ENCODE measurements at regions not wholly inside any gene's neighbourhood (a gene's known extent, or its start where the extent isn't known, plus 50 kb on each side); places are given as distances from the start of the nearest gene placed in this dataset.

DNA sequence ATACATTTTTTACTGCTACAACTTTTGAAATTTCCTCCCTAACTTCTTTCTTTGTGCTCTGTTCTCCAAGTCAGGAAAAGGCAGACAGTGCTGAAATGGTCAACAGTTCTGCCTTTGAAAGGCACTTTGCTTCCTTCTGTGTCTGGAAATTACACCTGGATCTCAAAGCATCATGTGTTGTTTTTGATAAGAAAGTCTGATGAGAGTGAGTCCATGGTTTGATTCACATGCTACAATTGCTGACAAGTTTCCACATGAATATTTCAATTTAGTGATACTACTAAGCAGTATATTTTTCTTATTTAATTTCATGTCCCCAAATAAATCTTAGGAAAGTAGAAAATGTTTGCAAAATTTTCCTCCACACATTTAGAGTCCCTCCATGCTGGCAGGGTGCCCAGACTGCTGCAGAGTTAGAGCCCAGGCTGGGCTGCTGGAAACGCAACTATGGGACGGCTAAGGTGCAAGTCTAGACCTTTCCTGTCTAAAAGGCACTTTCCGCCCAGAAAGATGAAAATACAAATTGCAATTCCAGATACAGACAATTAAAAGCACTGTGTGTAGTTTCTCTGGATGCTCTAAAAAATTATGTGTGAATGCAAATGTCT, 96.6 kb upstream of the RUNX1 start:
- in situ Hi-C loops (cut with HindIII; ENCODE audit: low sequenced_read_pairs), result no loop called here

DNA sequence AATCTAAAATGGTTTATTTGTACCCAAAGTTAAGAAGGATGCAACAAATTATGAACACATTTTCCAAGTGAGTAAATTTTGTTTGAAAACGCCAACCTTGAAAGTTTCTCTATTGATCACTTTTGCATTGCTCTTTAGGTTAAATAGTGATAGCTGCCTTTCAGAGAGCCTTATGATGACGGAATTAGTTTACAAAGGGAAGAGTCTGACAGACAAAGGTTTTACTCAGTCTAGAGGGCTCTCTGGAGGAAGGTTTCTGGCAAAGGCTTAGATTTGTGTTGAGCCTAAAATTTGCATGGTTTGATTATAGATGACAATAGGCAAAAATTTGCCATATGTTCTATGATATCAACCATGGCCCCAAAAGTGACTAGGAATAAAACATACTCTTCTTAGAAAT, 95.9 kb upstream of the RUNX1 start:
- in situ Hi-C loops (cut with HindIII; ENCODE audit: low sequenced_read_pairs), result no loop called here

DNA sequence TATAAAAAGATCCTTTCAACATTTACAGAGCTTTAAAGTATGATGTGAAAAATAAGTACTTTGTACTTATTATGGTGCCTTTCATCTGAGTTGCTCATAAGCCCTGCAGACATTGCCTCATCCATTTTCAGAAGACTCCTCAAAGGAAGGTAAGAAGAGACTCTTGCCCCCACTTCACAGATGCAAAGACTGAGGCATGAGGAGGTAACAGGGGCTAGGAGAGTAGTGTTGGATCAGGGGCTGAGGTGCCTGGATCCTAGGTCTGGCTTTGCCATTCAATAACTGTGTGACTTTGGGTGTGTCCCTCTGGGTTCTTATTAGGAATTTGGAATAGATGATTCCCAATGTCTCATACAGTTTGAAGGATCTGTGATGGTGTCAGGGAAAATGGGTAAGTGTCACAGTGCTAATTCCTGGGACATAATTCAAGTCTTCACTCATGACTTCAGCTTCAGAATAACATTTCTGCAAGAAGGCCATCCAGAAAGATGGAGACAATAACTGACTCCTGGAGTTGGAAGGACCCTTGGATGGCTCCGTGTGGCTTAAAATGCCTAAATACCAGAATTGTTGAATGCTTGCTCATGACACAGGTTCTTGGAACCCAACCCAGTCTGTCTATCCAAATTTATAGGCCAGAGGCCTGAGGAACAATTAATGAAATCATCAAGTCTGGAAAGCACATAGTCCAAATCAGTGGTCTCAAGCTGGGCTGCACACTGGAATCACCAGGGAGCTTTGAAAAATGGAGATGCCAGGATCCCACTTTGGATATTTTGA, 93.1 kb upstream of the RUNX1 start:
- in situ Hi-C loops (cut with HindIII; ENCODE audit: low sequenced_read_pairs), result no loop called here

DNA sequence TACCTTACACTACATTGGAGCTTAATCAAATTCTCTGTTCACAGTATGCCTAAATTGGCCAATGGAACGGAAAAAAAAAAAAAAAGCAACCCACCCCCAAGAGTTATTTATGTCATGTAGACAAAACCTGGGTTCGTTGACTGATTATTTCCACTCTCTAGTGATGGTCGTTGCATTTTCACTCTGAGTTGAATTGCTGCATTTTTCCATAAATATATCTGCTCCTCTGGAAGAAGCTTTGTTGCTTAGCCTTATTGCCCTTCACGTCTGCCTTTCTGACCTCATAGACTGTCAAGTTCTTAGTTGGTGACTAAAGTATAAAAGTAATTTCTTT, 90.2 kb upstream of the RUNX1 start:
- in situ Hi-C loops (cut with HindIII; ENCODE audit: low sequenced_read_pairs), result no loop called here

DNA sequence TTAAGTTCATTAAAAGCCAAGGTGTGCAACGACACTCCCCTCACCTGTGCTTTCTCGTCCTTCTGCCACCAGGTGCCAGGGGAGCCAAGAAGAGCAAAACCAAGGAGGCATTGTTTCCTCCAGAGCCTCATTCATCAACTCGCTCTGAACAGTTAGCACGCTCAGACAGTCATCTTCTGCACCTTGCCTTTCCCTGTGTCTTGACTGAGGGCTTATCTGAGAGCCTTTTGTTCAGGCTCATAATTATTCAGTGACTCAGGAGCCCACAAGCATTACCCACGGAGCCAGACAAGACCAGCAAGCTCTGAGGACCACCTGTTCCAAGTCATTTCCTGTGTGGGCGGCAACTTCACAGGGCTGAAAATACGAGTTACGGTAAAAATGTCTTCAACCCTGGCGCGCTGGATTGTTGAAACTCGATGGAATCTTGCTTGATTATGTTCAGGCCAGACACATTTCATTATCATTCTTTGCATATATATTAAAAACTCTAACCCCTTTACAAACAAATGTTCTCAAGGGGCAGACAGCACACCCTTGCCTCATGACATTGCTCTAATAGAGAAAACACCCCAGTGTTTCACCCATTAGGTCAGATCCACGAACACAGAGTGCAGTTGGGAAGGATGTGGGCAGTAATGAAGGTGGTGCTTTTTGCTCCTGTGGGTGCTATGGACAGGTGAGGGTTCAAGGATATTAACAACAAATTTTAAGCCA, 89.7 kb upstream of the RUNX1 start:
- in situ Hi-C loops (cut with HindIII; ENCODE audit: low sequenced_read_pairs), result no loop called here

DNA sequence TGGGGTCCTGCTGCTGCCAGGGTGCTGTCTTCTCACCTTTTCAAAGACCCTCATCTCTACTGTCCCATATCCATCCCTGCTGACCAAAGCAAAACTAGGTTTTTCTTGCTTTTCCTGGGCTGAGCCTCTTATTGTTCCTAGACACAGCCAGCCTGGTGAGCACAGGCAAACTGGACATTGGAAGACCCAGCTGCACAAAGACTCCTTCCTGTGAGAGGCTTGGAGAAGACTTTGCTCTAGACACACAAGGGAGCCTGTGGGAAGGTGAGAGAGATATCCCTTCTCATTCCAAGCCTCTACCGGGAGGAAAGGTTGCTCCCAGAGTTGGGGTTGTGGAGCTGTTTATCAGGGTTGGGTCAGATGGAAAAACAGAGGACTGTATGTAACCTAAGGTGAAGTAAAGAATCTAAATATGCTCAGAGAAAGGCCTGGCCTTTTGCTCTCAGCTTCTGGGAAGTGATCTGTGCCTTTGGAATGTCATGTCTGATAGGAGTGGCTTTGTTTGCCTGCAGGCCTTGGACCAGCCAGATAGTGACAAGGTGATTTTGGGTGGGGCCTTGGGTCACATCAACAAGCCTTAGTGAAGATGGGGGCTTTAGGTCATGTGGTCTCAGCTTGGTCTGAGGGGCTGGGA, 87.6 kb upstream of the RUNX1 start:
- in situ Hi-C loops (cut with HindIII; ENCODE audit: low sequenced_read_pairs), result no loop called here

- in situ Hi-C loops (cut with HindIII; ENCODE audit: low sequenced_read_pairs), result no loop called here
Measured at GRCh38 chr21:35136106-35136505, 87.0 kb upstream of the RUNX1 start.

GRCh38 chr21:35135481-35135880, 86.4 kb upstream of the RUNX1 start:
- in situ Hi-C loops (cut with HindIII; ENCODE audit: low sequenced_read_pairs), result no loop called here

- in situ Hi-C loops (cut with HindIII; ENCODE audit: low sequenced_read_pairs), result no loop called here
Measured at GRCh38 chr21:35134309-35134708, 85.2 kb upstream of the RUNX1 start.

DNA sequence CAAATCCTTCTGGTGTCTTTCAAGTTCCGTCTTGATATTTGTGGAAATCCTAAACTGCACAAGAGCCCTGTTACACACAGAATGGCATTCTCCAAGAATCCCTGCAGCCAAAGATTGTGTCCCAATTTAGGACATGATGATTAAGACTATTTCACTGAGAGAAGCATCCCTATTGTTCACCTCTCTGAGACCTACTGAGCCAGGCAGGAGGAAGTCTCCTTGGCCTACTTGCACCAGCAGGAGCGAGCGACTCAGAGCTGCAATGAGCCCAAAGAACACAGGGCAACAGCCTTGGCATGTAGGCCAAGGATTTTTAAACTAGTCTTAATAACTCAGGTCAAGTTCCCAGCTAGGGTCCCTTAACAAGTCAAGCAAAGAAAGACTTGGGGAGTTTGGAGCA, 79.4 kb upstream of the RUNX1 start:
- in situ Hi-C loops (cut with HindIII; ENCODE audit: low sequenced_read_pairs), result no loop called here

DNA sequence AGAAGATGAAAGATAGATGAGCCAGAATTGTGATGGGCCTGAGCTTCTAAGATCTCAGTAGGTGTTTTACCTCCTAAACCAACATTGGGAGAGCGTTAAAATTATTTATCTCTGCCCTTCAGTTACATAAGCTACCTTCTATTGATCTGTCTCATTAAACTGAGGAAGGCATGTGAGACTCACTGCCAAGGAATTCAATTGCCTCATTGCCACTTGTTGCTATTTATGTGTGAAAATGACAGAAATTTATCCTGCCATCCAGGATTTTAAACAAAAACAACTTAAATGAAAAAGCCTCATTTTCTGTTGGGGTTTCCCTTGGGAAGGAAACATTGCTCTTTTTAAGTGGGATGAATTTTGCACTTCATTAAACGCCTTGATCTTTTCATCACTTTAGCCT, 78.7 kb upstream of the RUNX1 start:
- in situ Hi-C loops (cut with HindIII; ENCODE audit: low sequenced_read_pairs), result no loop called here

DNA sequence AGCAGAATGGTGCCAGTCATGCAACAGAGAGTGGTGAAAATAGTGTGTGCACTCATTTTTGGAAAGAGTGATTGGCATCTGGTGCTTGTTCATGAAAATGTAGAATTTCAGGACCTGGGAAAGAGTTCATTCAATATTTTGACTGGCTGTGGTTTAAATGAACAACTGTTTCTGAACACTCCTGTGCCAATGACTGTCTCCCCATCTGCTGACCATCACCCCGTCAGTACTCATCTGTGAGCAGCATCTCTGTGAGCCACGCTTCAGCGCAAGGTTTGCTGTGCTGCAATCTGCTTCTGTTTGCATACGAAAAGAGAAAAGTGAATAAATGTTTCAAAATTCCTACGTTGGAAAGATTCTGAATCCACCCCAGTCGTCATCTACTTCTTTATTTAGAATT, 77.9 kb upstream of the RUNX1 start:
- in situ Hi-C loops (cut with HindIII; ENCODE audit: low sequenced_read_pairs), result no loop called here

- in situ Hi-C loops (cut with HindIII; ENCODE audit: low sequenced_read_pairs), result no loop called here
Measured at GRCh38 chr21:35120631-35121180, 71.6 kb upstream of the RUNX1 start.

GRCh38 chr21:35119501-35120047, 70.5 kb upstream of the RUNX1 start:
- in situ Hi-C loops (cut with HindIII; ENCODE audit: low sequenced_read_pairs), result no loop called here

DNA sequence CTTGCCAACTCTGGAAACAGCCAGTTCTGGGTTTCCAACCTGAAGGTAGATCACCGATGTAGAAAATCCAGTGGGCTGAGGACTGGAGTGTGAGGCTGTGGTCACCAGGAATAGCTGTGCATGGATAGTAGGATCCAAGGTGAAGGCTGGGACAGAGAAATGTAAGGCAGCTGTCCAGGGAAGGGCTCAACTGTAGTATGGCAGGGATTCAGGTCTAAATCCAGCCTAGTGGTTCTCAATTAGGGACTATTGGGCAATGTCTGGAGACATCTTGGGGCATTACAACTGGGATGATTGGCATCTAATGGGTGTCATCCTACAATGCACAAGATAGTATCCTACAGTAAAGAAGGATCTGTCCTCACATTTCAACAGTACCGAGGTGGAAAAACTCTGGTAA, 67.7 kb upstream of the RUNX1 start:
- in situ Hi-C loops (cut with HindIII; ENCODE audit: low sequenced_read_pairs), result no loop called here

GRCh38 chr21:35113064-35113463, 64.0 kb upstream of the RUNX1 start:
- in situ Hi-C loops (cut with HindIII; ENCODE audit: low sequenced_read_pairs), result no loop called here

- in situ Hi-C loops (cut with HindIII; ENCODE audit: low sequenced_read_pairs), result no loop called here
Measured at GRCh38 chr21:35111321-35111930, 62.3 kb upstream of the RUNX1 start.

DNA sequence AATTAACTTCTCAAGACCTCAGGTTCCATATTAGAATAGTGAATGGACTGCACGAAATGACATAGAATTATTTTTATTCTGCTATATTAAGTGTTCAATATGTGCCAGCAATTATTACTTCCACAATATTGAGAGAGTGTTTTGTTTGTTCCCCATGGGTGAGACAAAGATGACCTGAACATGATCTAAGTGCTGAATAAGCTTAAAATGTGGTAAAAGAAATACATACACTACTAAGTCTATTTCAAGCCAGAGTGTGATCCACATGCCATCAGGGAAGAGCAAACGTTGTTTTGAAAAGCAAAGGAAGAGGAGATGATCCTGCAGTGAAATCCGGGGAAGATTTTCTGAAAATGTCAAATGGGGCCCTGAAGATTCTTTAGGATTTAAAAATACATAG, 59.8 kb upstream of the RUNX1 start:
- in situ Hi-C loops (cut with HindIII; ENCODE audit: low sequenced_read_pairs), result no loop called here

DNA sequence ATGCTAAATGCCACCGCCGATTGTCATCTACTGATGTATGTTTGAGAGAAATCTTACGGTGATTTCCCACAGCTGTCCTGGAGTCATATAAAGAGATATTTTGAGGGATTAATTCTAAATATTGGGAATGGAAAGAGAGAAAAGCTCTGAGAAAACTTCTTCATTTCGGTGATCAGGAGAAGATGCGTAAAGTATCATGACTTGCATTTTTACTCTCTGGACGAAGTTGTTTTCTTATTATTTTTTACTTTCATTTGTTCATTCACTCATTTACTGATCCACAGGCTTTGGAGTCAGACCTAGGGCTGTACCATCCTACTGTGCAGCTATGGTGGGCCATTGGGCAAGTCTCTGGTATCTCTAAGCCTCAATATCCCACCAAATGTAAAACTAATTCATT, 58.4 kb upstream of the RUNX1 start:
- in situ Hi-C loops (cut with HindIII; ENCODE audit: low sequenced_read_pairs), result no loop called here

DNA sequence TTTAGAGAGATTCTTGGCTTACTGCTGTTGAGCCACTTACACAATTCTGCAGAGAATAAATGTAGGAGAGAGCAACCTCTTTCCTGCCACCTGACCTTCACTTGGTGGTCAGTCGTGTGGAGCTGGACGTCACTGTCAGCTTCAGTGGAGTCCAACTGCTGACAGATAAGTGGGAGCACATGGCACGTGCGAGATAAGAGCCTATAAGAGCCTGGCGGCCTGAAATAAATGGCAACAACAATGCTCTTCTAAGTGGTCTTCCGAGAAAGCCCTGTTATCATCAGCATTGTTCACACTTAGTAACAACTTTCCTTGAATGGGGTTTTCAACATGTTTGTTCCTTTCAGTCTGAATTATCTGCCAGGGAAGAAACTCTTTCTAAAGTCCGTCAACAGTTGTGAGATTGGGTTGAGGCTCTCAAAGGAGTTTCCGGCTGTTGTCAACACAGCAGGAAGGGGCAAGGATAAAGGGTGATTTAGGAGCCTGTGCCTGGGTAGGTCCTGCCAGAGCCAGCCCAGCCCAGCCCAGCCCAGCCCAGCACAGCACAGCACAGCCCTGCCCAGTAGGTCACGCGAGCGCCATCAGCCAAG, 57.2 kb upstream of the RUNX1 start:
- in situ Hi-C loops (cut with HindIII; ENCODE audit: low sequenced_read_pairs), result no loop called here
